ENCODE measurements at regions not wholly inside any gene's neighbourhood (a gene's known extent, or its start where the extent isn't known, plus 50 kb on each side); places are given as distances from the start of the nearest gene placed in this dataset.
"Not testable (repeated sequence)": the region's sequence is repeated elsewhere in the genome, so short reads cannot be mapped to it uniquely, and the experiment has no call there.

GRCh38 chr4:57965431-57965830 is 855.2 kb upstream of the IGFBP7 start:
- H3K79me2 ChIP-seq (ENCODE audit: control insufficient read depth, insufficient read depth, low read length); H4K20me1 ChIP-seq (replicated peaks; ENCODE audit: control insufficient read depth, extremely low read depth, insufficient read depth, low read length); dilution Hi-C loops (cut with MboI; ENCODE audit: extremely low pct_ligation_motif_present, low sequenced_read_pairs); H2AFZ ChIP-seq (ENCODE audit: low read depth, low read length); H3K9me1 ChIP-seq (replicated peaks; ENCODE audit: control insufficient read depth, extremely low read depth, insufficient read depth, low read length); H3K4me2 ChIP-seq (ENCODE audit: insufficient read depth, low read length); CTCF ChIA-PET; H3K9ac ChIP-seq (replicated peaks; ENCODE audit: extremely low read depth, insufficient read depth, low read length); H3K27me3 ChIP-seq (ENCODE audit: control insufficient read depth in 2 of 2, insufficient read depth in 2 of 2, low read length in 2 of 2); POLR2A ChIA-PET; H3K9me3 ChIP-seq (replicated peaks; ENCODE audit: control insufficient read depth, insufficient read depth, low read length); H3K4me3 ChIP-seq (replicated peaks in 1 of 3; ENCODE audit: insufficient read depth in 1 of 3, low read depth in 1 of 3, low read length in 3 of 3); H3K36me3 ChIP-seq (ENCODE audit: control insufficient read depth in 2 of 2, extremely low read depth in 1 of 2, insufficient read depth in 2 of 2, low read length in 2 of 2); FAIRE-seq; intact Hi-C loops (cut with micrococcal nuclease); DNase-seq (ENCODE audit: low read depth, low spot score); H3K4me1 ChIP-seq (ENCODE audit: control insufficient read depth, extremely low read depth, insufficient read depth, low read length); BruUV-seq (replicated peaks); H3K27ac ChIP-seq (ENCODE audit: insufficient read depth, low read depth, low read length): not testable (repeated sequence)

GRCh38 chr4:57945298-57945697 is 835.1 kb upstream of the IGFBP7 start:
- H3K4me2 ChIP-seq (ENCODE audit: insufficient read depth, low read length): no peak overlapping the region
- H3K9me3 ChIP-seq (replicated peaks; ENCODE audit: control insufficient read depth, insufficient read depth, low read length): peaks cover 4% of the 10 kb centered on the region
- no peaks in the 10 kb centered on the region for H3K27me3 ChIP-seq (ENCODE audit: control insufficient read depth in 2 of 2, insufficient read depth in 2 of 2, low read length in 2 of 2)
- no peaks in the 10 kb centered on the region for H3K4me1 ChIP-seq (ENCODE audit: control insufficient read depth, extremely low read depth, insufficient read depth, low read length)
- TF ChIP-seq MYC (IDR thresholded peaks at IDR 0.05; ENCODE audit: low read depth, low read length) (no peak), CTCF (IDR thresholded peaks at IDR 0.05; ENCODE audit: extremely low read depth in 1 of 2, insufficient read depth in 1 of 2, low read depth in 1 of 2, low read length in 2 of 2) (no peak), POLR2AphosphoS5 (IDR thresholded peaks at IDR 0.05; ENCODE audit: insufficient read depth, low read depth, low read length) (no peak), FOS (IDR thresholded peaks at IDR 0.05; ENCODE audit: borderline replicate concordance, insufficient read depth, low read length) (no peak), GATA2 (IDR thresholded peaks at IDR 0.05; ENCODE audit: insufficient read depth, insufficient read length, low read depth, low read length) (no peak), JUN (IDR thresholded peaks at IDR 0.05; ENCODE audit: borderline replicate concordance, insufficient read depth, insufficient read length, low read depth) (no peak), MAX (IDR thresholded peaks at IDR 0.05; ENCODE audit: insufficient read depth, insufficient read length) (no peak), POLR2A (IDR thresholded peaks at IDR 0.05; ENCODE audit: low read depth, low read length) (no peak), EZH2 (IDR thresholded peaks at IDR 0.05; ENCODE audit: borderline replicate concordance, low read depth, low read length, severe bottlenecking) (no peak)
- H3K36me3 ChIP-seq (ENCODE audit: control insufficient read depth in 2 of 2, extremely low read depth in 1 of 2, insufficient read depth in 2 of 2, low read length in 2 of 2): no peaks in the 10 kb centered on the region
- H3K9ac ChIP-seq (replicated peaks; ENCODE audit: extremely low read depth, insufficient read depth, low read length): no peak overlapping the region
- no TSS peak for BruUV-seq (replicated peaks)
- no peak overlapping the region for H3K4me3 ChIP-seq (replicated peaks in 1 of 3; ENCODE audit: insufficient read depth in 1 of 3, low read depth in 1 of 3, low read length in 3 of 3)
- H2AFZ ChIP-seq (ENCODE audit: low read depth, low read length): no peak overlapping the region
- no peaks in the 10 kb centered on the region for H3K9me1 ChIP-seq (replicated peaks; ENCODE audit: control insufficient read depth, extremely low read depth, insufficient read depth, low read length)
- dilution Hi-C loops (cut with MboI; ENCODE audit: extremely low pct_ligation_motif_present, low sequenced_read_pairs): no loop called here
- no peak overlapping the region for H3K27ac ChIP-seq (ENCODE audit: insufficient read depth, low read depth, low read length)
- DNase-seq (ENCODE audit: low read depth, low spot score): no peak
- ChIA-PET POLR2A (no interaction called here), CTCF (no interaction called here)
- H4K20me1 ChIP-seq (replicated peaks; ENCODE audit: control insufficient read depth, extremely low read depth, insufficient read depth, low read length): no peaks in the 10 kb centered on the region
- H3K79me2 ChIP-seq (ENCODE audit: control insufficient read depth, insufficient read depth, low read length): no peaks in the 10 kb centered on the region
- intact Hi-C loops (cut with micrococcal nuclease): no loop called here
- no peak for FAIRE-seq

All from endothelial cell of umbilical vein (primary cell).